GM21360 (cell line): ENCODE measurements at regions not wholly inside any gene's neighbourhood (a gene's known extent, or its start where the extent isn't known, plus 50 kb on each side); places are given as distances from the start of the nearest gene placed in this dataset.
"Not testable (repeated sequence)": the region's sequence is repeated elsewhere in the genome, so short reads cannot be mapped to it uniquely, and the experiment has no call there.

Source experiments
- ATAC-seq: cut with Tn5 transposase; IDR thresholded peaks from one replicate; pipeline ENCODE4 v1.9.1; 2021; ENCODE audit warnings: mild to moderate bottlenecking, moderate library complexity; ENCODE audit not compliant: unreplicated experiment

DNA sequence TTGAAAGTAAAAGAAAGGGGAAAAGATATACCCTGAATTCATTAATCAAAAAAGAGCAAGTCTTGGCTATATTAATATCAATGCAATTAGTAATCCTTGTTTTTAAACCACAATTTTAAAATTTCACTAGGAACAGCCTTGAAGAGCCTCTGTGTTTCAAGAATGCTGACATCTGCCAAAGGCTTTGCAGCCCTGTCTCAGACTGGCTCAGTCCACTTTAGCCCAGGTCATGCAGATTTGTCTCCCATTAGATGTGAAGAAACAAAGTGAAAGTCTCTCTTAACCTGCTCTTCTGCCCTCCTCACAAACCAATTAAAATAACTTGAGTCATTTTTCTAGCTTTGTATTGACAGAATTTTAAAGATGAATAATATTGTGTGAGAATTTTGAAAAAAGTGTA is 102.7 kb upstream of the CARMIL1 start:
- no peak for ATAC-seq

DNA sequence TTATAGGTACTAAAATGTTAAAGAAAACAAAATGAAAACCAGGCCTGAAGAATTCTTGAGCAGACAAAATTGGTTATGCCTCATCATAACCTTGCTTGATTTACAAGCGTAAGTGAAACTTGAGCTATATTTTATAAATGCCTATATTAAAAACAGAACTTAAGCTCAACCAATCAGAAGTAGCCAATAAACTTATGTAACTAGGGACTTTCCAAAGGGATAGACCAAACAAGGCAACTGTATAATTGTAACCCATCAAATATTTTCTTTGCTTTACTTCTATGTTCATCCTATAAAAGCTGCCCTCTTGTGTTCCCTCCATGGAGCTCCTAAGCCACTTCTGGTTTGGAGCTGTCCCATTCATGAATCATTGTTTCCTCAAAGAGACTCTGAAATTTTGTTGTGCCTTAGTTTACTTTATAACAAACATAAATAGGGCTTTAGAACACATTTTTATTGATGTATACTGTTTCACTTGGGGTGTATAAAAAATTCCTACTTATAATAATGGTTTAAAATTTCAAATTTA is 101.6 kb upstream of the CARMIL1 start:
- ATAC-seq: no peak

DNA sequence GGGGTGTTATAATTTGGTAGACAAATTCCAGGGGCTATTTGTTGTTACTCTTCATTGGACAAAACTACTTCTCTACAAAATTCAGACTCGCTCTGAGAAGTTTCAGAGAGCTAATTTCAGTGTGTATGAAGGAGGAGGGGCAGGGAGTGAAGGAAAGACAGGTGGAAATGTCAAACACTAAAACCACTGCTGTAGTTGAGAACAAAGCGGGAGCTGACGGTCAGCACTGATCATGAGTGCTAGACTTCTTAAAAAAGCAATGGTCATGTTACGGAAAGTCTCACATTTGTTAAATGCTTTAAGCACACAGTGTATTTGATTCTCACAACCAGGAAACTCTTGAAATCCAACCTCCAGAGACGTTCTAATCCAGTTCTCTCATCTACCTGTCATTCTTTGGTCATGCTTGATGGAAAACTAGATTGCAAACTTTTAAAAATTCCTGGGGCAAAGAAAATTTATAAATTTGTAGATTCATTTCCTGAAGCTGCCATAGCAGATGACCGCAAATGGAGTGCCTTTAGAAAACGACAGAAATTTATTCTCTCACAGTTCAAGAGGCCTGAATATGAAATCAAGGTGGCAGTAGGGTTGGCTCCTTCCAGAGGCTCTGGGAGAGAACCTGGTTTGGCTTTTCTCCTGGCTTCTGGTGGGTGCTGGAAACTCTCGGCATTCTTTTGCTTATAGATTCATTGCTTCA is 100.7 kb upstream of the CARMIL1 start:
- ATAC-seq: no peak

DNA sequence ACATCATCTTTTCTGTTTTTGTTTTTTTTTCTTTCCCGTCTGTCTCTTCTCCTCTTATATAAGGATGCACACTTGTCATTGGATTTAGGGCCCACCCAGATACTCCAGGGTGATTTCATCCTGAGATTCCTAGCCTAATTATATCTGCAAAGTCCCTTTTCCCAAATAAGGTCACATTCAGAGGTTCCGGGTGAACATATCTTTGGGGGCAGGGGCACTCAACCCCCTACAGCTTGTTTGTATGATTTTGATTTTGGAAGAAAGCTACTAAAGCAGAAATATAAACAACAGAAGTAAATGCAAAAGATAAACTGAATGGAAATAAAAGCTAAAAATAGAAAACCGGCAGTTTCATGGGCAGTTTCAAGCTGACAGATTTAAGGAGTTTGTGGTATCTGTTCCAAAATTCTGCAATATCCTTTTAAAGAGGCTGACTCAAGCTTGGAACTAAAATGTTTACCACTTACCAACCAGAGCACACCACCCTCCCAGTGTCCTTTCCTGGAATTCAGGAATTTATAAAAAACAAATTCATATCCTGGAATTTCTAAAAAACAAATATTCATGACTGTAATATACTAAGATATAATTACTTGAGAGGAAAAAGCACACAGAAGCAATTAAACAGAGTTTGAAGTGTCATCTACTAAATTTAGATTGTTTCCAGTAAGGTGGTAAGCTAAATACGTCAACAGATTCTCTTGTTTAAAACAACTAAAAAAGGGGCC is 100.0 kb upstream of the CARMIL1 start:
- ATAC-seq: no peak

DNA sequence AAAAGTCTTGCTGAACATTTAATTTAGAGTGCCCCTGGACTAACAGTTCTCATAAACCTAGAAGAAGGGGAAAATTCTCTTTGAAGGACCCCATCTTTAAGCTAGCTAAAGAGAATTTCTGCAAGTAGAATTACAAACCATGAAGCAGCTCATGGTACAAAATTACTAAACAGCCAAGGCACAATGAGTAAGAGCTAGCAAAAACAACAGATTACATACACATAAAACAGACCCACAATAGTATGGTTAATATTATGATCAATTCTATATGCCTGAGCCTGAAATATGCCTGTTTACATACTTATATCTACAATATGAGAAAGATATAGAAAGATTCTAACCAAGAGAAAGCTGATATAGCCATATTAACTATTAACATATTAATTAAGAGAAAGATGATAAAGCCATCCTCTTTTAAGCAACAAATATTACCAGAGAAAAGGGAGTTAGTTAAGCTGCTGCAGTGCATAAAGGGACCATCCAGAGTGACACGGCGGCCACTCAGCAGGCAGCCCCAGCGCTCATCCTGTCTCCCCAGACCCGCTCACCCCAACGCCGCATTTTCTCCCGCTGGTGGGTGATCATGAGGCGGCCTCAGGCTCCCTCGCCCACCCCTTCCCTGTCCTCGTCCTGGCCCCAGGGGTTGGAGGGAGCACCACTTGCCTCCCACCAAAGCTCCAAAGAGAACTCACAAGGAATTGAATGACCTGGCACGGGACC is 98.4 kb upstream of the CARMIL1 start:
- no peak for ATAC-seq

DNA sequence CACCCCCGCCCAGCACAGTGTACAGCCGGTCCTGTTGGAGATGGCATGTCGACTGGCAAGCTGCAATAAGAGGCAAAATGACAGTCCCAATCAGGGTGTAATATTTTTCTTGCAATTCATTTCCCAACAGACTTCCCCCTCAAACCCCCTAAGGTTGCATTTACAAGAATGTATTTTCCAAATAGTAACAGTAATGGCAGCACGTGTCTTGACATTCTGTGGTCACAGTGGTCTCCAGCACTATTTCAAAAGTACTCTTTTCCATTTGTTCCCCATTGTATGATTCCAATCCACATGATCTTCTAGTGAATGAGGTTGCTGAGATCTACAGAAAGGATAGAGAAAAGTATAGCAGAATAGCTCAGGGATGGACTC is 97.8 kb upstream of the CARMIL1 start:
- no peak for ATAC-seq

DNA sequence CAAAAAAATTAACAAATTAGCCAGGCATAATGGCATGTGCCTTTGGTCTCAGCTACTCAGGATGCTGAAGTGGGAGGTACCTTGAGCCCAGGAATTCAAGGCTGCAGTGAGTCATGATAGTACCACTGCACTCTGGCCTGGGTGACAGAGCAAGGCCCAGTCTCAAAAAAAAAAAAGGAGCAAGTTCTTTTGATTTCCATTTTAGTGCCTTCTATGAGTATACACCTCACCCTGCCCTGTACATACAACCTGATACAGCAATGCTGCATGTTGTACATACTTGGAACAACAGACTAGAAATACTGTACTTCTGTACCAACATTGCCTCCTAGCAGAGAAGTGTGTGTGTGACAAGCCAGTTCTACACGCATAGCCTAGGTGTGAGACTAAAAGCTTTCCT is 97.3 kb upstream of the CARMIL1 start:
- ATAC-seq: no peak

DNA sequence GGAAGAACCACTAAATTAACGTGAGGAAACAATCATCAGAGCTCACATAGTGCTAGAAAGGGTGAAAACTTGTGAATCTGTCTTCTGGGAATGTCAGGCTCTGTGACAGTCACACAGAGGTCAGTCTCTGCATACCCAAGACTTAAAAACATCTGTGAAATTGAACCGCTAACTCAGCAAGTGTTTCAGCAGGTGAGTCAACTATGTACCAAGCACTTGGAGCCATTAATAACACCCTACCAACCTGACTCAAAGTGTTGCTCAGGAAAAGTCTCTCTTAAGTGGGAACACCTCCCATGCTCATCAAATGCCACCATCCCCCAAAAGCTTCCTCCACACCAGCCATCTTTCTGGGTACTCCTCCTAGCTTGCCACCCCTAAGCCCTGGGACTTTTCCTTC is 92.3 kb upstream of the CARMIL1 start:
- ATAC-seq: no peak

DNA sequence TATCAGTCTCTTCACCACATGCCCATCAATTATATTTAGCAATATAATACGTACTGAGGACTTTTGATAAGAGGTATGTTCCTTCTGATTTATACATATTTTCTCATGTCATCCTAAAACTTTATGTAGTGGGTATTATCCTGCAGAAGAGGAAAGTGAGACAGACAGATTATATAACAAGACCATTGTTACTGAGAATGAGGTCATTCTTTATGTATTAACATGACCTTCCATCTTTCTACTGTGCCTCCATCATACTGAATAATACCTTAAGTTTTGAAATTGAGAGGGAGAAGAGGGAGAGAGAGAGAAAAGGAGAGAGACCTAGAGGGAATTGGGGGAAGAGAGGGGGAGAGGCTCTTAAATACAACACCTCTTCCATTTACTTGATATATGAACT is 90.9 kb upstream of the CARMIL1 start:
- no peak for ATAC-seq

DNA sequence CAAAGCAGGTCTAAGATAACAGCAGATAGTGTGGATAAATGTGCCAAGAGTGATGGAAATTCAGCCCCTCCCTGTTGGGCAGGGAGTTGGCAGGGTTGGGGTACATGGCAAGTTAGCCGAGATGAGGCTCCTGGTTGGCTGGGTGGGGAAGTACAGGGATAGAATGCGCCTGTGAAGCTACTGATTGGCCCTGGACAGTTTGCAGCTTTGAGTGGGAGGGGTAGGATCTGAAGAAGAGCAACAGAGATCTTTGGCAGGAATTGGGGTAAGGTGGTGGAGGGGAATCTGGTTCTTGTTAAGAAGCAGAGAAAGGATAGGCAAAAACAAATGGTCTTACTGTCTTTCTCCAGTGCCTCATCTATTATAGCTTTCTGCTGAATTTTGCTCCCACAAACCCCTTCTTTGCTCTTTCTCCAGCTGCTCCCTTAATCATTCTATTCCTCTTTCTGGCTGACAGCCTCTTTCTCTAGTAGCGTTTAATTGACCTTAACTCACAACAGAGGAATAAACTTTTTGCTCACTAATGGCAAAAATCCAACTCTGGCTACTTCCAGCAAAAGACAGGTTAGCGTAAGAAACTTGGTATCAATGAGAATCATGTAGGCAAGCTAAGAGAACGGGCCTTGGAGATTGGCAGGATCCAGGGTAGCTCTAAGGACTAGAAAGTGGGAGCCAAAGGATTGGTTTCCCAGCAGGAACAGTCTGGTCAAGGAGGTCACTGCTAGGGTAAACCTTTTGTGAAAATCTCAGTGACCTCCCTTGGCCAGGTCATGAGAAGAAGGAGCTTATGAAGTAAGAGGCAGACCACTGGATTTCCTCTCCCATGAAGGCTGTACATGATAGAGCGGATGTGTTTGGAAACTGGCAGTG is 86.3 kb upstream of the CARMIL1 start:
- no peak for ATAC-seq

DNA sequence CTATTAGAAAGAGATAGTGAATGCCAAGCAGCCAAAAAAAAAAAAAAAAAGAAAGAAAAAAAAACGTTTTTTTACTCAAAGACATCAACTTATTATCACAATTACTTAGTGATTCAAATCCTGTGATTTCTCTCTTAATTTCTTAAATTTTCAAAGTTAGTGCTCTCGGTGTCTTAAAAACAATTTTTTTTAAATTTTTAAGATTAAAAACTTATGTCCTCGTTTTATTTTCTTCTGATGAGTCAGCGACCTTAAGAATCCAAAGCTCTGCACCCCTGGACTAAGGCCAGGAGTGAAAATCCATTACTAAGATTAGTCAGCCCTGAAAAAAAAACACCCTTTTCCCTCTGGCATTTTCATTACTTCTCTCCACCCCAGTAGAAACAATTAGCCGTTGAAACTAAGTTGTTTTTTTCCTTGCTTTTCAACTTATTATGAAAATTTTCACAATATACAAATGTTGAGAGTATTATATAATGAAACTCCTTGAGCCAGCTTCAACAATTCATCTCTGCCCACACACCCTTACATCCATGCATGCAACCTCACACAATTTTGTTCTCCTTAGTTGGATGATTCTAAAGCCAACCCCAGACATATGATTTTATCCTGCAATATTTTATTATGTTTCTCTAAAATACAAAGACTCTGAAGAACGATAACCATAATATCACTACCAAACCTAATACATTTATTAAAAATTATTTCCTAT is 85.6 kb upstream of the CARMIL1 start:
- ATAC-seq: no peak

DNA sequence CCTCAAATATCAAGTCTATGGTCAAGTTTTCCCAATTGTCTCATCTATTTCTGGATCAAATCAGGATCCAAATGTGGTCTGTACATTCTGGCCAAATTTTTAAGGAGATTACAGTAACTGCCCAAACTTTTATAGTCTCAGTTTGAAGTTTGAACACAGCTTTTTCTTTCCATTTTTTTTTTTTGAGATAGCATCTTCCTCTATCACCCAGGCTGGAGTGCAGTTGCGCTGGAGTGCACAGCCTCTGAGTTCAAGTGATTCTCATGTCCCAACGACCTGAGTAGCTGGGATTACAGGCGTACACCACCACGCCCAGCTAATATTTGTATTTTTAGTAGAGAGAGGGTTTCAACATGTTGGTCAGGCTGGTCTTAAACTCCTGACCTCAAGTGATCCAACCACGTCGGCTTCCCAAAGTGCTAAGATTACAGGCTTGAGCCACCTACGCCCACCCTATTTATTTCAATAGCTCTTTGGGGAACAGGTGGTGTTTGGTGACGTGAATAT is 84.9 kb upstream of the CARMIL1 start:
- no peak for ATAC-seq

DNA sequence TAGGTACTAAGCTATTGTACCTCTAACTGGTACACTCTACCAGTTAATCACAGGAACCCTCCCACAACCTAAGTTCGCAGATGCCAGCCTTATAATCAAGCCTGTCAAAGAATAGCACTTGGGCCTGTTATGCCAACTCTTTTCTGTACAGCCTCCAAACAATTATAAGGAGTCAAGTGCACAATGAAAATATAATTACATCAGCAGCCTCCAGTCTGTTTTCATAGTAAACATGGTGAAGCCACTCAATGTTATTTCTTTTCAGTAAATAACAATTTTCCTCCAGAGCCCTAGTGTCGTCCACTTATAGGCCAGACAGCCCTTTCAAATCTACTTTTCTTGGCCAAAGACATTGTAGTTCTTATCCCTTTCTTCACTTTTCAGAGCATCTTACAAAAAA is 82.7 kb upstream of the CARMIL1 start:
- ATAC-seq: no peak

DNA sequence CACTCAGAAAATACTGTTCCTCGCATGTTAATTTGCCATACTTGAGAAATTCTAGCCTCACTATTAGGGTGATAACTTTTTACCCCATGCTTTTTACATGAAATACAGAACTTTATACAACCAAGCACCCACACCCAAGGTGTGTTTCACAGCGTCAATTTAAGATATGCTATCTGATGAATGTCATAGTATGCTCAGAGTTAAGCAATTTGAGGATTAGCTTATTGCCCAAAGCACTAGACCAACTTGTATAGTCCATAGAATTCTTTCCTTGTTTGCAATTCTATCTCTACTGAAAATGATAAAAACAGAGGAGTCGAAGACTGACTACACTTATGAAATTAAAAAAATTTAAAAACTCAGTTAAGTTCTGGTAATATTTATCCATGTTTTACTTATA is 82.1 kb upstream of the CARMIL1 start:
- ATAC-seq: no peak

DNA sequence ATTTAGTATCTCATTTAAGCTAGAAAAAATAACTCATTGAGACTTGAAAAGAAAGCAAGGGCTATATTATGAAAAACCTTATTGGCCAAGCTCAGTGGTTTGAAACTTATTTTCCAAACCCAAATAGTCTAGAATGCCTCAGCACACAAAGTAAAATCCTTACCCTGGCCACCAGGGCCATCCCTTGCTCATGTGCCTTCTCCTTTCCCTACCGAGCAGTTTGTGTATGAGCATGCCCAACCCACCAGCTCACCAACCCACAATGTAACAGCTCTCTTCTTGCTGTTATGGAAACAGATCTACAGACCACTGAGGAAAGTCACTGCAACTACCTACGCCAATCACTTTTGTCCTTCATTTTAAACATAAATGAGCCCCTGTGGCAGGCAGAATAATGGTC is 79.6 kb upstream of the CARMIL1 start:
- ATAC-seq: no peak

DNA sequence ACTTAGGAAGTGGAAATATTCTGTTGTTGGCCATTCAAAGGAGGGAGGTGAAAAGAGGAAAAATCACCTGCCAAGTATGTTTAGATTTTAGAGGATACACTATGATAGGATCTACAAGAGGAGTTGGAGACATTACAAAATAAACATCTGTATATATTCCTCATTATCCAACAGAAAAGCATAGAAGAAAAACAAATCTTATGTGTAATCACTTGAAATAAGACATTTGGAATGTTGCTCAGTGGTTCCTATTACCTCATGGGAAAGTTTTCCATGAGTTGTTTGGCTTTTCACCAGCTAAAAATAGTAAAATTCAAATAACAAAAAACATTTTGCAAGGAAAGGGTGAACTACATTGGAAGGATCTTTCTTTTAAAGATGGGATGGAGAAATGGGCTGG is 76.7 kb upstream of the CARMIL1 start:
- no peak for ATAC-seq

DNA sequence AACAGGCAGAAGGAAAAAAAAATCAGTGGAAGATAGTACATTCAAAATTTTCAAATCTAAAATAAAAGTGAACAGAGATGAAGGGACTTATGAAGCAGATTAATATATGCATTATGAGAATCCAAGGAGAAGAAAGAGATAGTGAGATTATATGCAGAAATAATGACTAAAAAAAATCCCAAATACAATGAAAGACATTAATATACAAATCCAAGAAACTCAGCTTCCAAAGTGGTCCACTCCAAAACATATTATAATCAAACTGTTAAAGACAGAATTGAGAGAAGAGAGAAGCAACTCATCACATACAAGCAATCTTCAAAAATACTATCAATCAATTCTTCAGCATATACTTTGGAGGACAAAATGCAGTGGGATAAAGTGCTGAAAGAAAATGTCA is 73.5 kb upstream of the CARMIL1 start:
- no peak for ATAC-seq

DNA sequence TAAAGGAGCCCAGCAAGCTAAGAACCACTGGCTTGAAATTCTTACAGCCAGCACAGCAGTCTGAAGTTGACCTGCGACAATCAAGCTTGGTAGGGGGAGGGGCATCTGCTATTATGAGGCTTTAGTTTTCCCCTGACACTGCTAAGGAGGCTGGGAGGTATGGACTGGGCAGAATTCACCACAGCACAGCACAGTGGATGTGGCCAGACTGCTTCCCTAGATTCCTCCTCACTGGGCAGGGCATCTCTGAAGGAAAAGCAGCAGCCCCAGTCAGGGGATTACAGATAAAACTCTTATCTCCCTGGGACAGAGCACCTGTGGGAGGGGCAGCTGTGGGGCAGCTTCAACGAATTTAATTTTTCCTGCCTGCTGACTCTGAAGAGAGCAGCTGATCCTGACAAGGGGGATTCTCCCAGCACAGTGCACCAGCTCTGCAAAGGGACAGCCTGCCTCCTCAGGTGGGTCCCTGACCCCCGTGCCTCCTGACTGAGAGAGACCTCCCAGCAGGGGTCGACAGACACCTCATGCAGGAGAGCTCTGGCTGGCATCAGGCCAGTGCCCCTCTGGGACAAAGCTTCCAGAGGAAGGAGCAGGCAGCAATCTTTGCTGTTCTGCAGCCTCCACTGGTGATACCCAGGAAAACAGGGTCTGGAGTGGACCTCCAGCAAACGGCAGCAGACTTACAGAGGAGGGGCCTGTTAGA is 71.6 kb upstream of the CARMIL1 start:
- not testable (repeated sequence) for ATAC-seq

DNA sequence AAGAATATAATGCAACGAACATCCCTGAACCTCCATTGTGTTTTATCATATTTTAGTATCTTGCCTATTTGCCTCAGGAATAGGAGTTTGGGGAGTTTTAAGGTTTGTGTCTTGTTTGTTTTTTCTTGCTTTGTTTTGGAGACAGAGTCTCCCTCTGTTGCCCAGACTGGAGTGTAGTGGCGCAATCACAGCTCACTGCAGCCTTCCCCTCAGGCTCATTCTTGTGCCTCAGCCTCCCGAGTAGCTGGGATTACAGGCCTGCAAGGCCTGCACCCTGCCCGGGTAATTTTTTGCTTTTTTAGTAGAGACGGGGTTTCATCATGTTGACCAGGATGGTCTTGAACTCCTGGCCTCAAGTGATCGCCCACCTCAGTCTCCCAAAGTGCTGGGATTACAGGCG is 63.3 kb upstream of the CARMIL1 start:
- ATAC-seq: no peak

DNA sequence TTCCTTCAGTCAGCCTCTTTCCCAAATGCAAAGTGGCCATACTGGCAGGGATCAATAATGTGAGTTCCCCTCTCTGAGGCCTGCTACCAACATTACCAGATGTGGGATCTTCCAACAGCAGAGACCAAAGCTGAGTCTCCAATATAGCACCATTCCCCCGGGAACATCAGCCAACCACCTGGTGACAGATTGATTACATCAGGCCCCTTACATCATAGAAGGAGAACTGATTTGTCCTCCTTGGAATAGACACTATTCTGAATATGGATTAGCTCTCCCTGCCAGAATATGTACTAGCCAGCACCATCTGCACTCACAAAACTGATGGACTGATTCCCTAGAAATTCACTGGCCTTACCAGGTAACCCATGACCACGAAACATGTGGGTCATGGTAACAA is 61.9 kb upstream of the CARMIL1 start:
- ATAC-seq: no peak
